Gastrocnemius medialis (tissue), 4 donors: ENCODE measurements at regions not wholly inside any gene's neighbourhood (a gene's known extent, or its start where the extent isn't known, plus 50 kb on each side); places are given as distances from the start of the nearest gene placed in this dataset.

Experiments
- CTCF ChIP-seq, 5 experiments: fragments of 450-650 bp in 3 of 5; fragments of 200-600 bp in 2 of 5; sonication (generic) in 2 of 5; IDR thresholded peaks in 4 of 5; conservative IDR thresholded peaks in 1 of 5; 1 replicate in 4 of 5; 2 replicates in 1 of 5; pipeline ENCODE4 v1.5.1; 2016 to 2019; ENCODE audit warnings: antibody characterized with exemption in 5 of 5, mild to moderate bottlenecking in 3 of 5, moderate library complexity in 3 of 5
- POLR2A ChIP-seq, 2 donors: fragments of 450-650 bp; IDR thresholded peaks; one replicate each; pipeline ENCODE4 v1.6.1; 2017; ENCODE audit warnings: antibody characterized with exemption in 2 of 2, mild to moderate bottlenecking in 2 of 2, moderate library complexity in 2 of 2

- TF ChIP-seq CTCF (IDR thresholded peaks at IDR 0.05 in 4 of 5, conservative IDR thresholded peaks at IDR 0.05 in 1 of 5): no peak
- TF ChIP-seq POLR2A (IDR thresholded peaks at IDR 0.05): no peak
Measured at GRCh38 chr14:25340882-25341281, 290.9 kb upstream of the STXBP6 start.
